Activated CD4-positive, alpha-beta T cell treated with anti-CD3 and anti-CD28 coated beads, Interleukin-2, Interleukin-6, amounts not matched to agents 100 ng/mL and 50 ng/mL, durations not matched to agents 16 hours and 8 hours (primary cell): ENCODE measurements at regions not wholly inside any gene's neighbourhood (a gene's known extent, or its start where the extent isn't known, plus 50 kb on each side); places are given as distances from the start of the nearest gene placed in this dataset.

ENCODE experiments used
- DNase-seq: peaks from one replicate; pipeline ENCODE4 v3.0.0-alpha.2; 2020

DNA sequence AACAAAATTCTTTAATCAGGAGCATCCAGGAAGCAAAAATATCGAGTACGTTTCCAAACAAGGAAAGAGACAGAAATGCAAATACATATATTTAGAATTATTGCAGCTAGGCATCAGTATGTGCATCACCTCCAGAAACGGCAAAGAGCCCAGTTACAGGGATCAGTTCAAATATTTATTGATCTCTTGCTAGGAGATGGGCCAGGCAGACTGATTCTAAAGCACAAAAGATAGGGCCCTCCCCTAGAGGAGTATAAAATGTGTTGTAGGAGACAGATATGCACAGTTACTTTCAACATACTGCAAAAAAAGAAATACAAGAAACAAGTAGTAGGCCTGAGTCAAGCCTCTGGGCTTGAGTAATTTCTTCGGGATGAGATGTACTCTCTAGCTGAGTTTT lies 80.7 kb upstream of the NHSL1 start:
- no peak for DNase-seq

- DNase-seq, result no peak
These were observed 81.5 kb upstream of the NHSL1 start for GRCh38 chr6:138580801-138581200.

DNA sequence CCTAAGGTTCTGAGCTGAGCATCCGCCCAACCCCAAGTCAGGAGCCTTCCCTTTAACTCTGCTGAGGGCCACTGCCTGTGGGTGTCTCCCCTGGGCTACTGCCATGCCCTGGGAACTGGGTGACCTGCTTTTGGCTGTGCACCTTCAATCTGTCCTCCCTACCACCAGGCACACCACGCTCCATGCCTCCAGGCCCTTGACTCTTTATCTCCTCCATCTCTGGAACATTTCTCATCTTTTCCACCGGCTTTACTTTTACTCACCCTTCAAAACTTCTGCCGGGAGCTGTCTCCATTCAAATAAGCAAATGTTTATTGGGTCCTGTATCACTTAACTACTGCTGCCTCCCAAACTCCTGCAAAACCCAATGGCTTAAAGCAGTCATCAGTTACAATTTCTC lies 83.3 kb upstream of the NHSL1 start:
- no peak for DNase-seq

DNA sequence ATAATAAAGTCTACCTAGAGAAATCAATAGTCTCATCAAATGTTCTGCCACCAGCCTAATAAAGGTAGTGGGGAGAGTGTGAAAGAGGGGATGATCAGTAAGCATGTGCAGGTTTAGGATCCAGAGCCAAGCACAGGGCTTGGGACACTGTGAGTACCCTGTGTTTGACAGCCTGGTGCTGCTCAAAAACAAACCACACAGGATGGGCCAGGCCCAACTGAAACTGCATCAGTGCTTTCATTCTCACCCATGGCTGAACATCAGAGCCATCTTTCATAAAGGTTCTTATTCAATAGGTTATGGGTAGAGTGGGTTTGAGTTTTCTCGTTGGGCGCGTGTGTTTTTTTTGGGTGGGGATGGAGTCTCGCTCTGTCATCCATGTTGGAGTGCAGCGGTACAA lies 87.3 kb upstream of the NHSL1 start:
- no peak for DNase-seq

DNA sequence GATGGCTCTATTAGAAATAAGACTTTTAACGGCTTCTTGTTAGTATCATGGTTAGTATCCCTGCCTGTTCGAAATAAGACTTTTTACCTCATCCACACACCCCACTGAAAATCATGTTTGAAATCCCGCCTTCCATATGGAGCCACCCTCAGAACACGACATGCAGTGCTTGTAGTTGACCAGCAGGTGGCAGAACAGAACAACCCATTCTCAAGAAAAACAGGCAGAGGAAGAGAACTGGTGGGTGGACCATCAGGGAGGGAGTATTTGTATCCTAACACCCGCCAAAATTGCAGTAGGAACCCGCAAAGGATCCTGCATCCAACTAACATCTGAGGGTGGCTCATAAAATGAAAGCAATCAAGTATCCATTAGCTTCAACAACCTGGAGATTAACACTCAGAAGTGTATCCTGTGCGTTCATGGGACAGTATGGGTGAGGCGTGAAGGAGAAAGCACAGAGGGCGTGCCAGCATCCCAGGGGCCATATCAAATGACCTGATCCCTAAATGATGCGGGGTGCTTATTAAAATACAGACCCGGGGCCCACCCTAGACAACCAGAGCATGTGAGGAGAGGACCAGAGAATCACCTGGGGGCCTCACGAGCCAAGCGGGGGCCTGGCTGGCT lies 89.6 kb upstream of the NHSL1 start:
- DNase-seq, result peak; percentile 80

- peak; percentile 72 for DNase-seq
These were observed 91.8 kb upstream of the NHSL1 start for GRCh38 chr6:138590796-138591709.

DNA sequence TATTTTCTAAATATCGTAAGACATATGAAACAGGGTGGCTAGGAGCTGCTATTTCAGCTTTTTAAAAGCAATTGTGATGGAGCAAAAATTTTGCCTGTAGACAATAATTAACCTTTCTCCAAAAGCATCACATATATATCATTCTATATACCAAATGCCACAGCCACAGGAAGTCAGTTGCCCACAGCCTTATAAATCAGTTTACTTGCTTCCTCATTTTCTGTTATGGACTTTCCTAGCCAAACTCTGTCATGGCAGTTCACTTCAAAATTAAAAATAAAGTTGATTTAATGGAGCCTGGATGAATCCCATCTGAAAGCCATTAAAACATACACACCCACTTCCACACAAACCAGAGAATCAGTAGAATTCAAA lies 93.4 kb upstream of the NHSL1 start:
- DNase-seq, result peak; percentile 23

DNA sequence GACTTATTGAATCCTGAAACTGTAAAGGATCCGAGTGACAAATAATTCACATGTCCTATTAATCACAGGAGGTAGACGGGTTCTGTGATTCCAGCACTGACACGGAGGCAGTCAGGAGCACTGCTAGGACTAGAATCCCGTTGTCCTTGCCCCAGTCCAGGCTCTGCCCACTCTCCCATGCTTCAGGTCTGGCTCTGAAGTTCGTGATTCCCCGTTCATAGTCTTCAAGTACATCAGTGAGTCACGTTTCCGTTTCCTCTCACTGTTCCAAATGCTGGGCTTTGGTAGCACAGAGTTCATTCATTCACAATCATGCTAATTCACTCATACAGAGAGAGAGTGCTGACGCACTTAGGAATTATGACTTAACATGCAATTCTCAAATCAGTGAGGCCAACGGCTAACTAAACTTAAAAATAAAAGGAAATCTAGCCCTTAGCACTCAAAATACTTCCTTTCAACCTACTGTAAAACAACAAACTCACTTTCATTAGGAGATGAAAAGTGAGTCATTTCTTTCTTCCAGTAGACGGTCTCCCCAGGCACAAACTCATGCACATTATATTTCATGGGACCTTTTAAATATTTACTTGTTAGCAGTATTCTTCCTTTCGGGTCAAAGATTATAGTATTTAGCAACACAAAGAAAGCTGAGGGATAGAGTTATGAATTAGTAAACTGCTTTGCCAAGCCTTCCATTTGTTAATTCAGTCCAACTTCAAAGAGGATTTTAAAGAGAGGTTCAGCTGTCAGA lies 94.0 kb upstream of the NHSL1 start:
- DNase-seq, result peak; percentile 88

GRCh38 chr6:138593909-138594757 lies 94.8 kb upstream of the NHSL1 start:
- DNase-seq, result no peak

DNA sequence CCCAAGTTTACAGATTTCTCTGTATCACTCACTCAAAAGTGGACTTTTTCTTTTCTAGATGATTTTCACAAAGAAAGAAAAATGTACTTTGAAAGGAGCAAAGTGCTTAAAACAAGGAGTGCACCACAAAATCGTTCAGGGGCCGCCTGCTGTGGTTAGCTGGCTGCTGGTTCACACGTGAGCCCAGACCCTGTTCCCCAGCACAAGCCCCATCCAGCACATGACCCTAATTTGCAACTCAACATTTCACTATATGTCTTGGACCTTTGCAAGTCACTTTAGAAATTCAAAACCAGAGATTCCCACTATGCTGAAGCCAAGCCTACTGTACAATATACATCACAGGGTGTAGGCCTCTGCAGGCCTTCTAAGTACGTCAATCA lies 95.5 kb upstream of the NHSL1 start:
- no peak for DNase-seq

- no peak for DNase-seq
These were observed 96.8 kb upstream of the NHSL1 start for GRCh38 chr6:138596126-138596525.

- no peak for DNase-seq
These were observed 97.3 kb upstream of the NHSL1 start for GRCh38 chr6:138596591-138596990.

- no peak for DNase-seq
These were observed 98.0 kb upstream of the NHSL1 start for GRCh38 chr6:138597336-138597735.

DNA sequence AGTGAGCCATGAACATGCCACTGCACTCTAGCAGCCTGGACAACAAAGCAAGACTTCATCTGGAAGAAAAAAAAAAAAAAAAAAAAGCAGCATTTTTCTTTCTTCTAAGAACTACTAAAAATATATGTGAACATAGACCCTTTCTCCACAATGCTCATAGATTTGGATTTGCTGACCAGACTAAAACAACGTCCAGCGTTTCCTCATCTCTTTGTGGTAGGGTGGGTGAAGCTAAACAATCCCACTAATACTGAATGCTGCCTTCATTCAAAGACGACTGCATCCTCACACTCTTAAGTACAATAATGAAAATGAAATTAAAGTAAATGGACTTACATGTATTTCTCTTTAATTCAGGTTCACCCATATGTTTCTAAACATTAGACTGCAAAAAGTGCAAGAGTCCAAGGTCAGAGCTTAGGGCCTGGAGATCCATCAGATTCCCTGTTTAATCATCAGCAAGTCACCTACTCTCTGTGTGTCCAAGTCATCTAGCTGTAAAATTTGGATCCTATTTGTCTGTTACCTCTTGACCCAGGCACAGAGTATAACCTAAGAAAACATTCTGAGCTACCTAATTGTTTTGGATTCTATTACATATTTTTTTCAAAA lies 99.4 kb upstream of the NHSL1 start:
- DNase-seq, result no peak

DNA sequence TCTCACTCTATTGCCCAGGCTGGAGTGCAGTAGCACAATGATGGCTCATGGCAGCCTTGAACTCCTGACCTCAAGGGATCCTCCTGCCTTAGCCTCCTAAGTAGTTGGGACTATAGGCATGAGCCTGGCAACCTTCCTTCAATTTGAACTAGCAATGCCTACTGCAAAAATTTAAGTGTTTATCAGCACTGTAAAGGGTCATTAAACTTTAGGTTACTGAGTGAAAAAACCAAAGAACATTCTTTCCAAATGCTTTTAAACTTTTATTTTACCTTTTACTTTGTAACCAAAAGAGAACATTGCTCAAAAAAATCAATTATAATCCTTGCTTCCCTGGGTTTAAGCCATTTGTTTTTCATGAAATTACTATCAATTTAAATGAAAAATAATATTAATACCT lies 101.0 kb upstream of the NHSL1 start:
- DNase-seq, result no peak

DNA sequence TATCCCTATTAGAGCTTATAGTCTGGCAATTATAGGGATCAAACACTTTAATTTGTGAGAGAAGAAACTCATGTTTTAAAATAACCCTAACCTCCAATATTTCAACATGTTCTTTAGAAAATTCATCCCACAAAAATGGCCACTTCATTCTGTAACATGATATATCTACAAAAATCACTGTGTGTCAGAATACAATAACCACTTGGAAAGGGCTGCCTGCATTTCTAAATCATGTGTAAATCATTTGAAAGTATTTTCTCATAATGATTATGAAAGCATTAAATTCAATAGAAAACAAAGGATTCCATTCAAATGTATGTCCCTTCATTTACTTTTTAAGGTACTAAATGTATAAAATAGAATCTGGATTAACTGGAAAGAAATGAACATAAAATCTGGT lies 101.4 kb upstream of the NHSL1 start:
- no peak for DNase-seq

GRCh38 chr6:138601128-138601527 lies 101.8 kb upstream of the NHSL1 start:
- DNase-seq, result no peak

DNA sequence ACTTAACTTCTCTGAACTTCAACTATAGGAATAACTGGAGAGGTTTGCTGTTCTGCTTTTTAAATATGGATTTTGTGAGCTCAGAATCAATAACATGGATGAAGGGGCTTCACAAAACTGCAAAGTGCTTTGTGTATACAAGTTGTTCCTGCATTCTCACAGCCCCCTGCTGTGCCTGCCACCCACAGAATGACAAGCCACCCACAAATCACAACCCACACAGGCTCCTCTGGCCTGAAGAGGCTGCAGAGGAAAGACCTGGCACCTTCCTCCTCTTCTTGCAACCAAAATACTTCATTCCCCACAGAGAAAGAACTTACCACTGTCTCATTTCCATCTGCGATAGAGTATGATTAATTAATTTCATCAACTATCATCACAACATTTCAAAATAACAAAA lies 106.7 kb upstream of the NHSL1 start:
- no peak for DNase-seq

GRCh38 chr6:138607478-138608433 lies 108.5 kb upstream of the NHSL1 start:
- DNase-seq, result no peak

- no peak for DNase-seq
These were observed 109.6 kb upstream of the NHSL1 start for GRCh38 chr6:138608896-138609295.

DNA sequence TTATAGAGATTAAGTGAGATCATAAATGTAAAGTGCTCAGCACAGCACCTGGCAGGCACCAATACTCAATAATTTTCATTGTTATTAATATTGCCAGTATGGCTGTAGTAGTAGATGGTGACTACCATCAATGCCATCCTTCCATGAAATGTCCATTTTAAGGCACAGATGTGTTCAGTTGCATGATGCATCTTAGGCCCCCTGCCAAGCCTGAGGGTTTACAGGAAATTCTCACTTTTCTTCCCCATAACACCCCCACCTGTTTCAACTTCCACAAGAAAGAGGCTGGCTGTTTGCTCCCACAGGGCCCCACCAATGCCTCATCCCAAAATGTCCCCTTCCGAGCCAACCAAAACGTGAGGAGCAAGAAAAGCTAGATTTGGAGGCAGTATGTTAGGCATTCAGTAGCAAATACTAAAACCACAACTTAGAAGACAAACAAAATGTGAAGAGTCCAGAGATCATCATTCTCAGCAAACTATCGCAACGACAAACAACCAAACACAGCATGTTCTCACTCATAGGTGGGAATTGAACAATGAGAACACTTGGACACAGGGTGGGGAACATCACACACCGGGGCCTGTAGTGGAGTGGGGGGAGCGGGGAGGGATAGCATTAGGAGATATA lies 110.6 kb upstream of the NHSL1 start:
- DNase-seq, result no peak
